ENCODE measurements at regions not wholly inside any gene's neighbourhood (a gene's known extent, or its start where the extent isn't known, plus 50 kb on each side); places are given as distances from the start of the nearest gene placed in this dataset.

GRCh38 chr10:117427356-117427755 is 52.1 kb upstream of the PDZD8 start:
- DNase-seq (ENCODE audit: extremely low read depth in 1 of 2, low read depth in 1 of 2) = no peak

GRCh38 chr10:117425974-117426566 is 50.8 kb upstream of the PDZD8 start:
- no peak for DNase-seq (ENCODE audit: extremely low read depth in 1 of 2, low read depth in 1 of 2)

- no peak for DNase-seq (ENCODE audit: extremely low read depth in 1 of 2, low read depth in 1 of 2)
Observed at GRCh38 chr10:117424883-117425649, 49.8 kb upstream of the PDZD8 start.
